GM18951 (cell line): ENCODE measurements at regions not wholly inside any gene's neighbourhood (a gene's known extent, or its start where the extent isn't known, plus 50 kb on each side); places are given as distances from the start of the nearest gene placed in this dataset.

Source experiments
- POLR2A ChIP-seq: IDR thresholded peaks from 4 replicates; pipeline ENCODE4 v1.6.1; 2011; ENCODE audit warnings: mild to moderate bottlenecking; ENCODE audit not compliant: insufficient read length, insufficient read depth; ENCODE audit errors: extremely low read depth
- in situ Hi-C: fragments of 300-500 bp; cut with MboI; formaldehyde crosslinking; loops from one replicate; pipeline ENCODE4 v1.12.0; 2022; ENCODE audit warnings: low sequenced_read_pairs, mixed read lengths, inconsistent platforms; ENCODE audit not compliant: unreplicated experiment

GRCh38 chr2:220684099-220684498 is 888.0 kb downstream of the EPHA4 start:
- in situ Hi-C loops: loop anchor here (10.0 kb wide), 1 partner anchor 881 kb away; no protein-coding TSS in a partner anchor

GRCh38 chr2:220687231-220687843 is 884.8 kb downstream of the EPHA4 start:
- in situ Hi-C loops: loop anchor here (10.0 kb wide), 1 partner anchor 877 kb away; no protein-coding TSS in a partner anchor
- no peak for TF ChIP-seq POLR2A

More at GRCh38 chr2:220684099-220684498, 888.0 kb downstream of the EPHA4 start:
- no peak for TF ChIP-seq POLR2A

GRCh38 chr2:220695397-220696279 is 876.5 kb downstream of the EPHA4 start:
- TF ChIP-seq POLR2A: no peak
- in situ Hi-C loops: no loop called here

DNA sequence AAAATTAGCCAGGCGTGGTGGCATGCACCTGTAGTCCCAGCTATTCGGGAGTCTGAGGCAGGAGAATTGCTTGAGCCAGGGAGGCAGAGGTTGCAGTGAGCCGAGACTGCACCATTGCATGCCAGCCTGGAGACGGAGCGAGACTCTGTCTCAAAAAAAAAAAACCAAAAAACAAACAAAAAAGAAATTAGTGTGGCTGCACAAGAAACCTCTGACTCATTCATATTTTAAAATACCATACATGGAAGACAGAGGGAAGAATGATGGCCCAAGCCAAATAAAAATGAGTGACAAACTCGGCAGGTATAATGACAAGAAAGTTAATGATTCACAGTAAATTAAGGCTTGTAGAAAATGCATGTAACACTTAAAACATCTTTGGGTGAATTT is 875.8 kb downstream of the EPHA4 start:
- in situ Hi-C loops: no loop called here
- TF ChIP-seq POLR2A: no peak

GRCh38 chr2:220697011-220697410 is 875.1 kb downstream of the EPHA4 start:
- in situ Hi-C loops: no loop called here
- no peak for TF ChIP-seq POLR2A

DNA sequence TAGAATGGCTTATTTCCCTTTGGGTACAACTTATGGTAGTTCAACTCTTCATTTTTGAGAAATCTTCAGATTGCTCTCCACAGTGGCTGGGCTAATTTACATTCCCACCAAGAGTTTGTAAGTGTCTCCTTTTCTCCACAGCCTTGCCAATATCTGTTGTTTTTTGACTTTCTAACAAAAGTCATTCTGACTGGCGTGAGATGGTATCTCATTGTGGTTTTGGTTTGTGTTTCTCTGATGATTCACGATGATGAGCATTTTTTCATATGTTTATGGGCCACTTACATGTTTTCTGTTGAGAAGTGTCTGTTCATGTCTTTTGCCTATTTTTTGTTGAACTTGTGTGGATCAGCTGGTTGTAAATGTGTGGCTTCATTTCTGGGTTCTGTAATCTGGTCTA is 871.0 kb downstream of the EPHA4 start:
- in situ Hi-C loops: no loop called here
- no peak for TF ChIP-seq POLR2A

DNA sequence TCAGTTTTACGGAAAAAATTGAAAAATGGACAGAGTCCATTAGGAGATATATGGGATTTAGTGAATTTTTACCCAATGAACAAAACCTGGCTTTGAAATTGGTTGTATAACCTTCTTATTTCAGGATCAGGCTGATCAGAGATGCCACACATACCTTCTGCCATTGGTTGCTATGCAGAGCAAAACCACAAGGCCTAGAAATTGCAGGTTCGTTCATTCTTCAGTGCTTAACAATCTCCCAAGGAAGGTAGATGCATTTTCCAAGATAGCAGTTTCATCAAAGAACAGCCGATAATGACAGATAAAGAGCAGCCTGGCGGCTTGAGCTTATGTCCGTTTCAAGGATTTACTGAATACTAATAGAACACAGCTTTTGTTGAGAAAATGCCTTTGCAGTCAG is 868.8 kb downstream of the EPHA4 start:
- in situ Hi-C loops: no loop called here
- no peak for TF ChIP-seq POLR2A

DNA sequence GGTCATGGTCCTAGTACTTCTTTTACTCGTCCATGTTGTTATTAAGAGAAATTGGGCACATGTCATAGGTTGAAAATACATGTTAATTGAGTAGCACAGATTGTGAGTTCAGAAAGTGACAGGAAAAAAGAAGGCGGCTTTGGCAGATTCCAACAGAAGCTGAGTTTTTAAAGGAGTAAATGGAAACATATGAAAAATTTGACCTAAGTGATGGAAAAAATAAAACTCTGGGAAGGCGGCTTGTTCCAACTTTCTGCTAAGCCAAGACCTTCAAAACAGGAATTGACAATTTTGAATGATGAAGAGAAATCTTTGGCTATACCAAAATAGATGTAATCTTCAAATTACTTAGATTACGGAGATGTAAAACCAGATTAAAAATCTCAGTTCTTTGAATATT is 868.0 kb downstream of the EPHA4 start:
- in situ Hi-C loops: no loop called here
- TF ChIP-seq POLR2A: no peak

- in situ Hi-C loops: no loop called here
- TF ChIP-seq POLR2A: no peak
These were observed 867.3 kb downstream of the EPHA4 start for GRCh38 chr2:220704810-220705209.

DNA sequence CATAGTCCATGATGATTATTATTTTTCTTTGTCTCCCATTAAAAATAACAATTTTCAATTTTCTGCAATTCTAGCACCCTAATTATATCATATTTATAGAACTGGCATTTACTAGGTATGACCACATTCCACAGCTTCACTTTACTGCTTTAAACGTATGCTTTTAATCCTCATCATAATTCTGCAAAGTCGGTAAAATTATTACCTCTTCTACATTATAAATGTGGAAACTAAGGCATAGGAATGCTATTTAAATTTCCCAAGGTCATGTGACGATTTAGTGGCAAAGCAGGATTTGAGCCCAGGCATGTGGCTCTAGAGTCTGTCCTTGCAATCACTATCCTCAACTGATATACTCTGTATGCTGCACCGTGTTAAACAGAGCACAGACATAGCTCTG is 866.4 kb downstream of the EPHA4 start:
- in situ Hi-C loops: no loop called here
- no peak for TF ChIP-seq POLR2A

DNA sequence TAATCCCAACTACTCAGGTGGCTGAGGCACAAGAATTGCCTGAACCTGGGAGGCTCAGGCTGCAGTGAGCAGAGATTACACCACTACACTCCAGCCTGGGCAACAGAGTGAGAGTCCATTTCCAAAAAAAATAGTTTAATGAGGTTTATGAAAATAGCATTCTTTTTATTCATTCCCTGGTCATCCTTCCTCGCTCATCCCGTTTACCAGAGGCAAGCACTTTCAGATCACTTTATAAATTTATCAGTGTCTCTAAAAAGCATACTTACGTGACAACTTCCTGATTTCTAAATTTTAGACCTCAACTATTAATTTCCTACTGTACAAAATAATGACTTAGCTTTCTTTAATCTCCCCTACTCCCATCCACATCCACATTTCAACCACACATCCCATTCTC is 864.8 kb downstream of the EPHA4 start:
- in situ Hi-C loops: no loop called here
- TF ChIP-seq POLR2A: no peak

DNA sequence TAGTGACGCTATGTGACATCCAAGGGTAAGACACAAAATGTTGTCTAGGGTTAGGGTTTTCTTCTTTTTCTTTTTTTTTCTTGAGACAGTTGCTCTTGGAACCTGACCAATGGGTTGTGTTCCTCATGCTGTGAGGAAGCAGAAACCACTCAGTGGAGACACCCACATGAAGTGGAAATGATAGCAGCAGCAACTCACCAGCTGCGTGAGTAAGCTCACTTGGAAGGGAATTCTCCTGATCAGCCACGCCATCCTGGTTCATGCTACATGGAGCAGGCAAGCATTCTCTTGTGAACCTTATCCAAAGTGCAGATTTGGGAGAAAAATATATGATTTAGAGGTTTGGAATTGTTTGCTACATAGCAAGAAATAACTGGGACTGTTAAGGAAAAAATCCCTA is 863.7 kb downstream of the EPHA4 start:
- no peak for TF ChIP-seq POLR2A

GRCh38 chr2:220717283-220717682 is 854.8 kb downstream of the EPHA4 start:
- in situ Hi-C loops: no loop called here
- no peak for TF ChIP-seq POLR2A

More for the DNA sequence above, 863.7 kb downstream of the EPHA4 start:
- in situ Hi-C loops: no loop called here

DNA sequence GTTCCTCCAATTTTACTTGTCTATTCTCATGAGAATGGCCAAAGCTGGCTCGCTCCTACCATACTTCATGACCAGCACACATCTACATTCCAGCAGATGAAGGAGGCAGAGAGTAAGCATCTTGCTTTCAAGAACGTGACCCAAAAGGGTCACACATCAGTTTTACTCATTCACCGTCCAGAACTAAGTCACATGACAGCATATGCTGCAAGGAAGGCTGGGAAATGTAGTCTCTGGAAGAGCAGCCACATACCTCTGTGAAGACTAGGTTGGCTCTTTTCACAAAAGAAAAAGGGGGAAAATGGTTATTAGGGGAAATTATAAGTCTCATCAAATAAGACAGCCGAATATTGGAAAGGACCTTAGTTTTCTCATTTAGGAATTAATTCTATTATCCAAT is 835.3 kb downstream of the EPHA4 start:
- TF ChIP-seq POLR2A: no peak
- in situ Hi-C loops: no loop called here
